DMS114 treated with DMSO at 0.1 percent for 48 hours (cell line): ENCODE measurements at regions not wholly inside any gene's neighbourhood (a gene's known extent, or its start where the extent isn't known, plus 50 kb on each side); places are given as distances from the start of the nearest gene placed in this dataset.

Source experiments
- DNase-seq: peaks from one replicate; lab custom pipeline; 2025; ENCODE audit not compliant: unreplicated experiment; lab: John Stamatoyannopoulos, UW

- DNase-seq: no peak
Observed at GRCh38 chr11:134572741-134573675, 161.0 kb upstream of the B3GAT1 start.

- DNase-seq: no peak
Observed at GRCh38 chr11:134571301-134571700, 159.3 kb upstream of the B3GAT1 start.

- DNase-seq: no peak
Observed at GRCh38 chr11:134569195-134569594, 157.2 kb upstream of the B3GAT1 start.

GRCh38 chr11:134566311-134566710, 154.3 kb upstream of the B3GAT1 start:
- no peak for DNase-seq

- DNase-seq: no peak
Observed at GRCh38 chr11:134565343-134565891, 153.4 kb upstream of the B3GAT1 start.

GRCh38 chr11:134564472-134565200, 152.6 kb upstream of the B3GAT1 start:
- DNase-seq: no peak

GRCh38 chr11:134562941-134563471, 151.0 kb upstream of the B3GAT1 start:
- DNase-seq: no peak

- no peak for DNase-seq
Observed at GRCh38 chr11:134562196-134562595, 150.2 kb upstream of the B3GAT1 start.

GRCh38 chr11:134561331-134561720, 149.3 kb upstream of the B3GAT1 start:
- DNase-seq: no peak

GRCh38 chr11:134560566-134561330, 148.7 kb upstream of the B3GAT1 start:
- no peak for DNase-seq

- DNase-seq: no peak
Observed at GRCh38 chr11:134560066-134560465, 148.0 kb upstream of the B3GAT1 start.

- DNase-seq: no peak
Observed at GRCh38 chr11:134559602-134559962, 147.5 kb upstream of the B3GAT1 start.

GRCh38 chr11:134558916-134559601, 147.0 kb upstream of the B3GAT1 start:
- no peak for DNase-seq

- DNase-seq: no peak
Observed at GRCh38 chr11:134558258-134558835, 146.3 kb upstream of the B3GAT1 start.

GRCh38 chr11:134557571-134558257, 145.7 kb upstream of the B3GAT1 start:
- DNase-seq: no peak

GRCh38 chr11:134556186-134556585, 144.1 kb upstream of the B3GAT1 start:
- no peak for DNase-seq

GRCh38 chr11:134555510-134555909, 143.5 kb upstream of the B3GAT1 start:
- DNase-seq: no peak

- DNase-seq: no peak
Observed at GRCh38 chr11:134554861-134555260, 142.8 kb upstream of the B3GAT1 start.

GRCh38 chr11:134554106-134554505, 142.1 kb upstream of the B3GAT1 start:
- DNase-seq: no peak
